ENCODE measurements at regions not wholly inside any gene's neighbourhood (a gene's known extent, or its start where the extent isn't known, plus 50 kb on each side); places are given as distances from the start of the nearest gene placed in this dataset.
"Not testable (repeated sequence)": the region's sequence is repeated elsewhere in the genome, so short reads cannot be mapped to it uniquely, and the experiment has no call there.

DNA sequence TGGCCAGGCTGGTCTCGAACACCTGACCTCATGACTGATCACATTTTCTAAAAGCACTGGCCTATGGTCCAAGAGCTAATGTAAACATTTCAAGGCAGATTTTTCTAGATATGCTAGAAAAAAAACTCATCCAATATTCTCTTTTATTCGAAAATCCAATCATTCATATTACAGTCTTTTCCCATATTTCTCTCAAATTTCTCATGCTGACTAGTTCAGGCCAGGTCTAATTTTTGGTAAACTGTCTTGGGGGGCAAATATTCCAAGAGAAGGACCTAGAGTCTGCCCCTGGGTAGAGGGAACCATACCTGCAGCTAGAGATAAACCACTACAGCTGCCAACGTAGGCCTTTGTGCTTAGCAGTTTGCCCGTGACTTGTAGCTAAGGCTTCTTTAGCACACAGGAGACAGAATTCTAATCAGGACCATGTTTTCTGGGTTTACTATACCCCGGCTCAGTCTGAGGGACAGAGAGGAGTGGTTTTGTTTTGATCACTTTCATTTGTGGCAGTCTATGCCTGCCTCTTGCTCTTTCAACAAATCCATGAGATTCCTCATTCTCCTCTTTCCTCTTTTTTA is 71.8 kb upstream of the CITED2 start:
- no peak for DNase-seq

DNA sequence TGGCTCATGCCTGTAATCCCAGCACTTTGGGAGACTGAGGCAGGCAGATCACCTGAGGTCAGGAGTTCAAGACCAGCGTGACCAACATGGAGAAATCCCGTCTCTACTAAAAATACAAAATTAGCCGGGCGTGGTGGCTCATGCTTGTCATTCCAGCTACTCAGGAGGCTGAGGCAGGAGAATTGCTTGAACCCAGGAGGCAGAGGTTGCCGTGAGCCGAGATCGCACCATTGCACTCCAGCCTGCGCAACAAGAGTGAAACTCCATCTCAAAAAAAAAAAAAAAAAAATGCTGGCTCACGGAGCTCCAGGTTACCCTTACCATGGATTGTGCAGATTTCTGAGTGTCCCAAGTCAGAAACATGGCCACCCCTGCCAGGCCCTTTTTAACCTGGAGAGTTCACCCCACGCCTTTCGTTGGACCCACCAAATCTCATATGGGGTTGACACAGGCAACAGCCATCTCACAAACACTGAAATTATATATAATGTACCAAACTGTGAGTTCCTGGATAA is 69.9 kb upstream of the CITED2 start:
- not testable (repeated sequence) for DNase-seq

- no peak for DNase-seq
Observed at GRCh38 chr6:139443231-139444112, 69.0 kb upstream of the CITED2 start.

GRCh38 chr6:139442188-139442671 is 67.8 kb upstream of the CITED2 start:
- DNase-seq: no peak

- DNase-seq: no peak
Observed at GRCh38 chr6:139439349-139439748, 64.9 kb upstream of the CITED2 start.

GRCh38 chr6:139438775-139439174 is 64.3 kb upstream of the CITED2 start:
- DNase-seq: no peak

DNA sequence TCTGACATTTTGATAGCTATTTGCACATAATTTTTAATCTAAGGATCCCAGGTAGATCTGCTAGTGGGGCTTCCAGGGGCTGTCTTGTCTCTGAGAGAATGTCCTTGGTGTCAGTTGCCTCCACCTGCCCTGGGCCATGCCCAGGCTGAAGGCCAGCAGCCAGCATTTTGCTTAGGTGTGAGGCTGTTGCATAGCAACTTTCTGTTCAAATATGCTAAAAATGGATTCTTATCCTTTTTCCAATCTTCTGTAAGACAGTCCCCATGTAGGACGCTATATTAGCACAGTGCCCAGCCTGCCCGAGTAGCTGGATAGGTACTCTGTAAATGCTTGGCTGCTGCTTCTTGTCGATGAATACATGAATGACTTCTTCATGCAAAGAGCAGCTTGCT is 62.5 kb upstream of the CITED2 start:
- DNase-seq: no peak

GRCh38 chr6:139436200-139436956 is 61.9 kb upstream of the CITED2 start:
- DNase-seq: no peak

DNA sequence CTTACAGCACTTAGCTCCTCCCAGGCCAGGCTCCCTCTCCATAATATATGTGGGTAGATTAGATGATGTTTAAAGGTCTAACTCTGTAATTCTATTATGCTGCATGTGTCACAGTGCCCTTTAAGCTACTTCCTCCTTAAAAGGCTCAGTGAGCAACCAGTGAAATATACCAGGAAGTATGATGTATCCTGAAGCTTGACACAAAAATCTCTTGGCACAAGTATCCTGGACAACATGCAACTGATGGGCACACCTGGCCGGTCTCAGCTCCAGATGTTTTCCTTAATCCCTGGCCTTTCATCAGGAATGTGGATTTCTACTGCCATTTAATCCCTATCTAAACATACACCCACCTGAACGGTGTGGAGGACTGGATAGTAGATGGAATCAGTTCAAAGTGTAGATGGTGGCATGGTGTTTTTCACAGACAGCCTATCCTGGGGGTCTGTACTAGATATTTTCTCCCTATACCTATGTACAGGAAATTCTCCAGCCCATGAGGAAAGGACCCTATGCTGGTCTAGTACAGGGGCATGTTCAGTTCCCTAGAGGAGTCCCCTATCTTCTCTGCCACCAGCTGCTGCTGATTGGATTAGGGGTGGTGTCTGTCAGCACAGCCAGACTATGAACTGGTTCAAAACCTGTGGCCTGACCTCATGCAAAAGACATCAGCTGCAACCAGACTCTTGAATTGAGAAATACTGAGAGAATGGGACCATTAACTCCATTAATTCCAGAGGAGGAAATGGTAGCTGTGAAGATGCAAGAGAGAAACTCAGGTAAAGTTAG is 59.4 kb upstream of the CITED2 start:
- DNase-seq: no peak

GRCh38 chr6:139431602-139431956 is 57.1 kb upstream of the CITED2 start:
- DNase-seq: no peak

GRCh38 chr6:139430899-139431601 is 56.6 kb upstream of the CITED2 start:
- no peak for DNase-seq

- no peak for DNase-seq
Observed at GRCh38 chr6:139429580-139430145, 55.2 kb upstream of the CITED2 start.

GRCh38 chr6:139427199-139427598 is 52.8 kb upstream of the CITED2 start:
- DNase-seq: no peak

GRCh38 chr6:139426795-139427194 is 52.3 kb upstream of the CITED2 start:
- no peak for DNase-seq

- peak; percentile 51 for DNase-seq
Observed at GRCh38 chr6:139425780-139426179, 51.3 kb upstream of the CITED2 start.

GRCh38 chr6:139423971-139424667 is 49.7 kb upstream of the CITED2 start:
- no peak for DNase-seq
